Peyer's patch (tissue), 4 donors: ENCODE measurements at regions not wholly inside any gene's neighbourhood (a gene's known extent, or its start where the extent isn't known, plus 50 kb on each side); places are given as distances from the start of the nearest gene placed in this dataset.

Source experiments
- DNase-seq, 3 donors: peaks; one replicate each; pipeline ENCODE4 v3.0.0-alpha.2; 2017 to 2019
- H3K27ac ChIP-seq, 4 donors: fragments of 200-600 bp; sonication (generic); one replicate each; pipeline ENCODE4 v1.5.1; 2016 to 2019
- H3K27me3 ChIP-seq, 2 donors: fragments of 200-600 bp; sonication (generic); one replicate each; pipeline ENCODE4 v1.5.1; 2019
- H3K36me3 ChIP-seq, 3 donors: fragments of 200-600 bp; sonication (generic); one replicate each; pipeline ENCODE4 v1.5.1; 2016 to 2019
- H3K4me1 ChIP-seq, 4 donors: fragments of 200-600 bp; sonication (generic); one replicate each; pipeline ENCODE4 v1.5.1; 2016 to 2019
- H3K4me3 ChIP-seq, 4 donors: fragments of 200-600 bp; sonication (generic); 1 replicate in 3 of 4; 2 replicates in 1 of 4; pipeline ENCODE4 v1.5.1; 2016 to 2019; ENCODE audit warnings: mild to moderate bottlenecking in 1 of 4
- H3K9me3 ChIP-seq, 4 donors: fragments of 200-600 bp; sonication (generic); one replicate each; pipeline ENCODE4 v1.5.1; 2016 to 2019; ENCODE audit warnings: mild to moderate bottlenecking in 1 of 4
- POLR2A ChIP-seq, 2 donors: fragments of 450-650 bp; IDR thresholded peaks; one replicate each; pipeline ENCODE4 v1.5.1; 2017; ENCODE audit warnings: antibody characterized with exemption in 2 of 2, mild to moderate bottlenecking in 2 of 2, moderate library complexity in 2 of 2
- TF ChIP-seq, protein P1 (sequence below), 6 experiments: fragments of 450-650 bp in 4 of 6; fragments of 200-600 bp in 2 of 6; sonication (generic) in 1 of 6; IDR thresholded peaks; one replicate each; pipeline ENCODE4 v1.5.1; 2017 to 2019; ENCODE audit warnings: antibody characterized with exemption in 6 of 6, mild to moderate bottlenecking in 3 of 6, moderate library complexity in 1 of 6

DNA sequence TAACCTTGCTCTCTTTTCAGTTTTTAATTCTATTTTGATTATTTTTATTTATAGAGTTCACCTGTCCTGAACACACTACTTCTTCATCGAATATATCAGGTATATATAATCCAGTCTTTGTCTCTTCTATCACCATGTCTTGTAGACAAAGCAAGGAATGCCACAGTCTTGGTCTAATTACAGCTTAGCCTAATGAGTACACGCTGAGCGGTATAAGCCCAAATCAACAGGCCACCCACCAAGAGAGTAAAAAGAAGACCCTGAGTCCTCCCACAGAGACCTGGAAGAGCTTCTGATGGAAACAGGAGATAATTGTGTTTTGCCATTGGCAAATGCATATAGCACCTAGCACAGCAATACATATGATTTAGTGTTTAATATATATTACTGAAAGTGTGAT is 68.7 kb upstream of the TCF21 start:
- no peak overlapping the region for H3K4me3 ChIP-seq
- H3K27ac ChIP-seq: no peak overlapping the region
- H3K9me3 ChIP-seq: no peaks in the 10 kb centered on the region
- TF ChIP-seq, protein P1, sequence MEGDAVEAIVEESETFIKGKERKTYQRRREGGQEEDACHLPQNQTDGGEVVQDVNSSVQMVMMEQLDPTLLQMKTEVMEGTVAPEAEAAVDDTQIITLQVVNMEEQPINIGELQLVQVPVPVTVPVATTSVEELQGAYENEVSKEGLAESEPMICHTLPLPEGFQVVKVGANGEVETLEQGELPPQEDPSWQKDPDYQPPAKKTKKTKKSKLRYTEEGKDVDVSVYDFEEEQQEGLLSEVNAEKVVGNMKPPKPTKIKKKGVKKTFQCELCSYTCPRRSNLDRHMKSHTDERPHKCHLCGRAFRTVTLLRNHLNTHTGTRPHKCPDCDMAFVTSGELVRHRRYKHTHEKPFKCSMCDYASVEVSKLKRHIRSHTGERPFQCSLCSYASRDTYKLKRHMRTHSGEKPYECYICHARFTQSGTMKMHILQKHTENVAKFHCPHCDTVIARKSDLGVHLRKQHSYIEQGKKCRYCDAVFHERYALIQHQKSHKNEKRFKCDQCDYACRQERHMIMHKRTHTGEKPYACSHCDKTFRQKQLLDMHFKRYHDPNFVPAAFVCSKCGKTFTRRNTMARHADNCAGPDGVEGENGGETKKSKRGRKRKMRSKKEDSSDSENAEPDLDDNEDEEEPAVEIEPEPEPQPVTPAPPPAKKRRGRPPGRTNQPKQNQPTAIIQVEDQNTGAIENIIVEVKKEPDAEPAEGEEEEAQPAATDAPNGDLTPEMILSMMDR (IDR thresholded peaks at IDR 0.05): no peak
- TF ChIP-seq POLR2A (IDR thresholded peaks at IDR 0.05): no peak
- no peaks in the 10 kb centered on the region for H3K4me1 ChIP-seq
- H3K27me3 ChIP-seq: no peaks in the 10 kb centered on the region
- no peaks in the 10 kb centered on the region for H3K36me3 ChIP-seq
- DNase-seq: no peak

DNA sequence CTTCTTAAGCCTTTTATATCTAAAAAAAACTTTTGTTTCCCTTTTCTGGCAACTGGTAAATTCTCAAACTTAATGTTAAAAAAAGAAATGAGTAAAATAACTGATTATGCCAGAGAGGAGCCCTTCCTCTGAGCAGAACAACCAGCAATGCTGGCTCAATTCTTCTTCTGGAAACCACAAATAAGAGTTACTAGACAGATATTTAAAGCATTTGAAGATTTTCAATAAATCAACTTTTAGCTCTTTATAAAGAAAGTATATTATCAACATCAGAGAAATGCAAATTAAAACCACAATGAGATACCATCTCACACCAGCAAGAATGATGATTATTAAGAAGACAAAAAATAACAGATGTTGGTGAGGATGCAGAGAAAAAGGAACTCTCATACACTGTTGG is 61.1 kb upstream of the TCF21 start:
- TF ChIP-seq, protein P1 (IDR thresholded peaks at IDR 0.05): no peak
- TF ChIP-seq POLR2A (IDR thresholded peaks at IDR 0.05): no peak
- DNase-seq: no peak
- H3K9me3 ChIP-seq: no peaks in the 10 kb centered on the region
- H3K36me3 ChIP-seq: no peaks in the 10 kb centered on the region
- H3K27me3 ChIP-seq: no peaks in the 10 kb centered on the region
- no peak overlapping the region for H3K4me3 ChIP-seq
- no peak overlapping the region for H3K27ac ChIP-seq
- H3K4me1 ChIP-seq: no peaks in the 10 kb centered on the region

DNA sequence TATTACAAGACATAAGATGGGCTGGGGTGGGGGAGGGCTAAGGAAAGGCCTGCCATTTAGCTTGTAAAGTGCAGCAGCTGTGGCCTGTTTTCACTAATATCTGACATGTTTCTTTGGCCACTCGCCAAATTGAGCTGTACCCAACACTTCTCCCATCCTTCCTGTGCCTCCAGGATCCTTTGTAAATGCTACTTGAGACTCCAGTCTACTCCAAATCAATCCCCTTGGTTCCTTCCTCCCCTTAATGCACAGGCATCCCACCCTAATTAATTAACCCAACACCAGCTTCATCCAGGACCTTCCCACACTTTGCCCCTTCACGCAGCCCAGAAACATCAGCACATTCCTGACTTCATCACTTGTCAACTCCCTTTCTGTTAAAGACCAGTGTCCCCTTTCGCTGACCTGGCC is 55.0 kb upstream of the TCF21 start:
- H3K27me3 ChIP-seq: no peaks in the 10 kb centered on the region
- no peaks in the 10 kb centered on the region for H3K36me3 ChIP-seq
- no peak for DNase-seq
- H3K4me1 ChIP-seq: no peaks in the 10 kb centered on the region
- H3K4me3 ChIP-seq: no peak overlapping the region
- H3K9me3 ChIP-seq: no peaks in the 10 kb centered on the region
- no peak overlapping the region for H3K27ac ChIP-seq
- TF ChIP-seq, protein P1 (IDR thresholded peaks at IDR 0.05): no peak
- TF ChIP-seq POLR2A (IDR thresholded peaks at IDR 0.05): no peak

DNA sequence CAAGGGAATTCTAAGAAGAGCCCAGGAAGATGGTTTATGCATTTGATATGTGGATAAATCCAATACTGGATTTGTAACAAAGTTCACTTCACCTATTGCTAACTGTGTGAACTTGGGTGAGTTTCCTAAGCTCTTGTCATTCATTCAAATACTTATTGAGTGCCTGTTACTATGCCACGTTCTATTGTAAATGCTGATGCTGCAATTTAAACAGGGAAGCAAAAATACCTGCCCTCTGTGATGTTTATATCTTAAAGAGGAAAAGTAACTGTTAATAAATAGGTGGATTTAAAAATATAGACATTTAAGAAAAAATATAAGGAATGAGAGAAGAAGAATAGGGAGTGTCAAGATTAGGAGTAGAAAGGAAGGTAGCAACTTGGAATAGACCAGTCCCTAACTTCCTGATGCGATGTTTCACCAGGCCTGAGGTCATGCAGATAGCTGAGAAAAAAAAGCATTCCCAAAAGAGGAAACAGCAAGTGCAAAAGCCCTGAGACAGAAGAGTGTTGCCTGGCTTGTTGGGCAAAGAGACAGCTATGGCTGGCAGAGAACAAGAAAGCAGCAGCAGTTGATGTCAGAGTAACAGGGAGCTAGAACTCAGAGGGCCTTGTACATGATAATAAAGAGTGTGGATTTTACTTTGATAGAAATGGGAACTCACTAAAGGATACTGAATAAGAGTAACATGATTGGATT is 54.3 kb upstream of the TCF21 start:
- Histone ChIP-seq H3K9me3 (no peaks in the 10 kb centered on the region), H3K4me1 (no peaks in the 10 kb centered on the region), H3K4me3 (no peak overlapping the region), H3K27ac (no peak overlapping the region), H3K27me3 (no peaks in the 10 kb centered on the region), H3K36me3 (no peaks in the 10 kb centered on the region)
- no peak for DNase-seq
- TF ChIP-seq, protein P1 (IDR thresholded peaks at IDR 0.05): no peak
- no peak for TF ChIP-seq POLR2A (IDR thresholded peaks at IDR 0.05)

DNA sequence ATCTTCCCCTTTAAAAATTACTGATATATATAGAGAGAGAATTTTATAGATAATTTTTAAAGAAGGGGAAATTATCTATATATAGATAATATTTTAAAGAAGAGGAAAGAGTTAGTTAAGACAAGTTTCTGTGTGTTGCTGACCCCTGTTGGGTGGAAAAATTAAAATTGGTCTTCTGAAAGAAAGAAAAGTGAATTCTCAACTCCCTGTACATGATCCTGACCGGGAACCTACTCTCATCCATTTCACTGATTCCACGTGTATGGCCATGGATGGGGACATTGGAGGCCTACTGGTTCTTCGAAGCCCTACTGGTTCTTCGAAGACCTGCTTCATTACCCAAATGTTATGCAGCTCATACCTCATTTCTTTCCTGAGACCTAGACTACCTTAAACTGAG is 53.0 kb upstream of the TCF21 start:
- no peak for DNase-seq
- no peaks in the 10 kb centered on the region for H3K9me3 ChIP-seq
- no peaks in the 10 kb centered on the region for H3K27me3 ChIP-seq
- no peak for TF ChIP-seq POLR2A (IDR thresholded peaks at IDR 0.05)
- TF ChIP-seq, protein P1 (IDR thresholded peaks at IDR 0.05): no peak
- H3K4me1 ChIP-seq: no peaks in the 10 kb centered on the region
- H3K36me3 ChIP-seq: no peaks in the 10 kb centered on the region
- H3K27ac ChIP-seq: no peak overlapping the region
- no peak overlapping the region for H3K4me3 ChIP-seq
